GM21723 (cell line): ENCODE measurements at regions not wholly inside any gene's neighbourhood (a gene's known extent, or its start where the extent isn't known, plus 50 kb on each side); places are given as distances from the start of the nearest gene placed in this dataset.

Source experiments
- ATAC-seq: cut with Tn5 transposase; IDR thresholded peaks from one replicate; pipeline ENCODE4 v1.9.1; 2021; ENCODE audit warnings: mild to moderate bottlenecking, moderate library complexity; ENCODE audit not compliant: unreplicated experiment

GRCh38 chr14:87816416-87816815, 176.6 kb downstream of the GALC start:
- no peak for ATAC-seq

GRCh38 chr14:87815121-87815520, 177.9 kb downstream of the GALC start:
- no peak for ATAC-seq

- ATAC-seq: no peak
Observed at GRCh38 chr14:87813686-87814085, 179.3 kb downstream of the GALC start.

GRCh38 chr14:87813211-87813610, 179.8 kb downstream of the GALC start:
- no peak for ATAC-seq

DNA sequence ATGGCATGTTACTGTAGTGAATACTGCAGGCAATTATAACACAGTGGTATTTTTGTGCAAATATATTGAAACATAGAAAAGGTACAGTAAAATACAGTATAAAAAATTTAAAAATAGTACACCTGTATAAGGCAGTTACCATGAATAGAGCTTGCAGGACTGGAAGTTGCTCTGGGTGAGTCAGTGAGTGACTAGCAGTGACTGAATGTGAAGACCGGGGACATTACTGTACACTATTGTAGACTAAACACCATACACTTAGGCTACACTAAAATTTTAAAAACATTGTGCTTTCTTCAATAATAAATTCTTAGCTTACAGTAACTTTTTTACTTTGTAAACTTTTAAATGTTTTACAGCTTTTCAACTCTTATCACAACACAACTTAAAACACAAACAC, 181.7 kb downstream of the GALC start:
- no peak for ATAC-seq

DNA sequence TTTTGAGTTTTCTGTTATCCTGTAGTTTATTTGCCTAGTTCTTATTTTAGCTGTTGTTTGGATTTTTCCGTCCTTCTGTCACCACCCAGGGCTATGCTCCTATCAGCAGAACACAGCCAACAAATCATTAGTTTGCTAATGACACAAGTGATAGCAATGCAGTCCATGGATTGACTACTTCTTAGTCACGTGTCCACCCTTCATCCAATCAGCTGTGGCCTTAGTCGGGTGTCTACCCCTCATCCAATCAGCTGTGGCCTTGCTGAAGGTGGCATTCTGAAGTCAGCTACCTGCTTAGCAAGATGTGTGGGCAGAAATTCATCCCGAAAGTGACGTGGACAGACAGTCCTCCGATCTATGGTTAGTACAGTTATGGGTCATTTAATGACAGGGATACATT, 182.3 kb downstream of the GALC start:
- no peak for ATAC-seq

GRCh38 chr14:87809261-87809660, 183.7 kb downstream of the GALC start:
- ATAC-seq: no peak

DNA sequence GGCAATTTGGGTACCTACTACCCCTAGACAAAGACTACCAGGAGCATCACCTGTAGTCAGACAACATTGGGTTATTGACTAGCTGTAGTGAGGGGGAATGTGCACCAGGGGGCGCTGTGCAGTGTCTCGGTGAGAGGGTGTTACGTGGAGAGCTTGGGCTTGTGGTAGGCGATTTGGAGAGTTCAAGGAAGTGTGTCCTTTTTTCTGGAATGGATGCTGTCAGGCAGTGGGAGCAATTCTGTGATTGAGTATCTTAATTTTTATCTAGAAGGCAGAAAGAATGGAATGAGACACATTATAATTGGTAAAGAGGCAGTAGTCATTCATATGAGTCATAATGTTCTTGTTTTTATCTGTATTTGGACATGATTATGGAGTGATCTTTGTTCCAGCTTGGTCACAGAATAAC, 187.7 kb downstream of the GALC start:
- peak; percentile 92 for ATAC-seq

DNA sequence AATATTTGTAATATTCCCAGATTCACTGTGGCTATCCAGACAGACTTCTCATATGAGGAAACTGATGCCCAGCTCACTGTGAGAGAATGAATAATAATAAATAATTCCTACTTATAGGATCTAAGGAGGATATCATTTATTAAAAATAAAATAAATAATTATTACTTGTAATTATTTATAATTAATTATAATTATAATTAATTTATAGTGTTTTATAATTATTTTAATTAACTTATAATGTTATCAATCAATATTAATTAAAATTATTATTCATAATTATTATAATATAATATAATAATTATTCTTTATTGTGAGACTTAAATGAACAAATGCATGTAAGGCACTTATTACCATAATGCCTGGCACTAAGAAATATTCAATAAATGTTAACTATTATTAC, 192.8 kb downstream of the GALC start:
- no peak for ATAC-seq

DNA sequence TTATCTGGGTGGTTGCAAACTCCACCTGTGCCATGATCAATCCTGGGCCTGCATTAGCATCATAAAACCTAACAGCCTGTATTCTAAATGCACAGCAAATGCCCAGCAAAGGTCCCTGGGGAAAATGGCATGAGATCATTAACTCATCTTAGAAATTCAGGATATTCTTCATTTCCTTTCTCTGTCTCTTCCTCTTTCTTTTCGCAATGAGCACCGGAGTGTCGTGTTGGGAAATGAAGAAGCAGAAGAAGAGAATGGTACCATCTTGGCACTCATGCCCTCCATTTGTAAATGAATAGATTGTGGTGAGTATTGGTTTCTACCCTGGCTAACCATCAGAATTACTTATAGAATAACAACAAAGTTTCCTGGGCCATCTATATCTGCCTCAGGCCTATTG, 193.6 kb downstream of the GALC start:
- ATAC-seq: no peak

GRCh38 chr14:87797001-87797400, 196.0 kb downstream of the GALC start:
- ATAC-seq: no peak

- no peak for ATAC-seq
Observed at GRCh38 chr14:87794561-87794960, 198.4 kb downstream of the GALC start.

DNA sequence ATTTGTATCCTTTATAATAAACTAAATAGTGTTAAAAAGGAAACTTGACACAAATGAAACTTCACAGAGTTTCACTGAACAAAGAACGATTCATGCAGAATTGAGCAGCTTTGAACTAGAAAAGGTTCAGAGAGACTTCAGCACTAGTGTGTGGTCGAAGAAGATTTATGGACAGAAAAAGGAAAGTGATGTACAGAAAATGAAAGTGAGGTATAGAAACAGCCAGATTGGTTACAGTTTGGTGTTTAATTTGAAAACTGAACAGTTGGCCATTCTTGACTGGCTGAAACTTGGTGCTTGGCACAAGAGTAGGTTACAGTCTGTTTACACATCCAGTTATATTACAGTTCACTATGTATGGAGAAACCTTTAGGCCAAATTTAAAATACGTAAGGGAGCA, 207.1 kb downstream of the GALC start:
- ATAC-seq: no peak

DNA sequence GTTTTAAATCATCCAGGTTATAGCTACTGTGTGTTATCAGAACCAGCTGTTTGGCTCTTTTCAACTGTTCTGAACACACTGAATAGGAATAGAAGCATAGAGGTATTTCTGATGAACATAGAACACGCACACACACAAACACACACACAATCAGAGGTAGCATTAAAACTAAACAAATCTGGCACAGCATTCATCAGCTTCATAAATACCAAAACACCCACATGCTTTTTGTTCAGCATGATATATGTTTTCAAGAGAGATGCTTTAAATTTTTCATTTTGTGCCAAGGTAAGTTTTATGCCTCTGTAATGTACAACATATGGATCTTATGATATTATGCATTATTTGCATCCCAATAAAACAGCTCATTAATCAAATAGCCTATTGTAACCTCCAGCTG, 208.6 kb downstream of the GALC start:
- ATAC-seq: no peak

GRCh38 chr14:87783071-87783470, 209.9 kb downstream of the GALC start:
- no peak for ATAC-seq

DNA sequence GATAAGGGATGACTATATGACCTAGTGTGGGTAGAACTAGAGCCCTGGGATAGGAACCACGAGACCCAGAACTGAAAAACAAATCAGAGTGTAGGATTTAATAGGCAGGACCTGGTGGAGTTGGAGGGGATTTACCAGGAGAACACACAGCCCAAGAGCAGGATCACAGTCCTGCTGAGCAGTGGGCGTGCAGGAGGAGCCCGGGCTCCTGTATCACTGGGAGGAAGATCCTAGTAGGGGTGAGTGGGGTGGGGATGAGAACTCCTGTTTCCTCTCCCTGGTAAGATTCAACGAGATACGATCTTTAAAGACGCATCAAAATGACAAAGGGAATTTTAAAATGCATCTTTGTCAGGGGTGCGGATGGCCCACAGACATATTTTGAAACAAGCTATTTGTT, 220.1 kb downstream of the GALC start:
- no peak for ATAC-seq

DNA sequence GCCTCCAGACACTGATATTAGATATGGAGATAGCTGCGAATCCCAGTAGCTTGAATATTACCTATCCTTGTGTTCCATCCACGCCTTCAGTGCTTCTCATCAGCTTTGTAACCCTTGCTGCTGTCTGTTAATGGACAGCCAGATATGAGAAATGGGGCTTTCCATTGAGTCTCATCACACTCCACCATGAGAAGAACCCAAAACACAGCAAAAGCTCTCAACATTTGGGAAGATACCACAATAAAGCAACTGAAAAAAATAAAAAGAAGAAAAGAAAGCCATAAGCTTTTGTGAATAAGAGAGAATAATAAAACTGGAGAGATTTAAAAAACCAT, 225.4 kb downstream of the GALC start:
- ATAC-seq: no peak

DNA sequence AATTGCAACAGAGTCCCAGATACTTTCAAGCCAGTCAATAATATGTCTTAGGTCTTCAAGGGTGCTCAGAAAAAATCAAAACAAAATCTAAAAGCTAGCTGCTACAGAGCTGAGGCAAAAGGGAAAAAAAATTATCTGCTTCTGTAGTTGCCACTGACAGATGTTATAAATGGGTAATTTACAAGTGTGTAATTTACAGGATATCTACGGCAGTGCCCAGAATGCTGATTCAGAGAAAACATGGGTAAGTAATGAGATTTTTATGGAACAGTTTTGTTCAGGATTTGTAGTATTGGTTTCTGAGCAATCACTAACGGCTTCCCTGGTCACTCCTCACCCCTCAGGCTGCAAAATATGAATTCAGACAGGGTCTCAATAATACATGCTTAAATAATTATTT, 234.1 kb downstream of the GALC start:
- no peak for ATAC-seq

- no peak for ATAC-seq
Observed at GRCh38 chr14:87756661-87757060, 236.3 kb downstream of the GALC start.

DNA sequence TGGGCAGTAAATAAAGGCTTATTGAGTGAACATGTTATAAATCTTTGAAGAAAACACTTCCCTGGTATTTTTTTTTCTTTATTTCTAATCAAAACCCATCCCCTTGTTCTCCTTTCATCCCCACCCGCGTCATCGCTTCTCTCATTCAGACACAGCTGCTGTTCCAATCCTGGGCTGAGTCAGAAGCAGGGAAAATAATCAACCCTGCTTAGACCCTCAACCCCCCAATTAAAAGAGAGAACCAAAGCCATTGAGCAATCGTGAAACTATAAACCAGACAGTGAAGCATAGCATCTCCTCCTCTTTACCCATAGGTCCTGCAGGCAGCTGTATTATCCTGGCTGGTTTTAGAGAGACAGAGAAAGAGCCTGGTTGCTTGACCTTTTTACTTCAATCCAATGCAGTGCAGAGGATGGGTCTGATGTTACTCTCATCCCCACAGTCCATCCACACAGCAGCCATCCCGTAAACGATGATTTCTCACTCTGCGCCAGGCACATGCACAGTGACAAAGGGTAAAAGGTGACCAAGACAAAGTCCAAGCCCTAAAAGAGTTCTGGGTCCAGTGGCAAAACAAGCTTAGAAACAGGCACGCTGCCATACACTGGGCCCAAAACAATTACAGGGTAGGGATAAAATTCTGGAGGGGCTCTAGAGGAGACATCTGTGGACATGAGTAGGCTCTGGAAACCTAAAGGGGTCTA, 238.3 kb downstream of the GALC start:
- ATAC-seq: no peak

GRCh38 chr14:87748558-87748957, 244.4 kb downstream of the GALC start:
- no peak for ATAC-seq

DNA sequence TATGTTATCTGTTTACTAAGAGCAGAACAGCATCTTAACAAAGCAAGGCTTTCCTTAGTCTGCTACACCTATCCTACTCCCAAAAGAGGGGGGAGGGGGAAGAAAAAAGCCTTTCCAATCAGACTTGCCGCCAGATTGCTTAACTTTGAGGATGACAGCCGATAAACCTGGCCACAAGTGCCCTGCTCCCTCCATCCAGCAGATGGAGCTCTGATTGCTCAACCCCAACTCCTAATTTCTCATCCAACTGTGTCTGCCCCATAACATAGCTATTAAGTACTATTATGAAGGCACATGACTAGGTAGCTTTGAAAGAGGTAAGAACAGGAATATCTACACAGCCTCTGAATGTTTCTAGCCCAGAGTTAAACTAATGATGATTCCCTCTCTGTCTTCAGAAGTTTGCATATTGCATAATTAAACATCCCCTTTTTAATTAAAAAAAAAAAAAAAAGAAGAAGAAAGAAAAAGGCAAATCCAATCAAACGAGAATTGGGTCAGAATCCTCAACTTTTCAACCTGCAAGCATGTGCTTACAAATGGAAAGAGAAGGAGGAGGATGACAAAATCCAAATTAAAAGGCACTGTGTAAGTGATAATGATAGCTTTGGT, 247.4 kb downstream of the GALC start:
- ATAC-seq: no peak
